SU-DHL-6 (cell line): ENCODE measurements at regions not wholly inside any gene's neighbourhood (a gene's known extent, or its start where the extent isn't known, plus 50 kb on each side); places are given as distances from the start of the nearest gene placed in this dataset.

Experiments
- EZH2phosphoT487 ChIP-seq: fragments of 200-600 bp; sonication (generic), shearing (Covaris generic); conservative IDR thresholded peaks from 2 replicates; pipeline ENCODE4 v1.6.1; 2018; ENCODE audit warnings: mild to moderate bottlenecking, antibody characterized with exemption, low read length, moderate library complexity, mixed read lengths
- TF ChIP-seq, protein P1 (sequence below): fragments of 200-600 bp; sonication (generic); IDR thresholded peaks from one replicate; pipeline ENCODE4 v1.5.1; 2017; ENCODE audit warnings: antibody characterized with exemption, mild to moderate bottlenecking, low read length, moderate library complexity; ENCODE audit not compliant: insufficient read depth, poor library complexity, severe bottlenecking

DNA sequence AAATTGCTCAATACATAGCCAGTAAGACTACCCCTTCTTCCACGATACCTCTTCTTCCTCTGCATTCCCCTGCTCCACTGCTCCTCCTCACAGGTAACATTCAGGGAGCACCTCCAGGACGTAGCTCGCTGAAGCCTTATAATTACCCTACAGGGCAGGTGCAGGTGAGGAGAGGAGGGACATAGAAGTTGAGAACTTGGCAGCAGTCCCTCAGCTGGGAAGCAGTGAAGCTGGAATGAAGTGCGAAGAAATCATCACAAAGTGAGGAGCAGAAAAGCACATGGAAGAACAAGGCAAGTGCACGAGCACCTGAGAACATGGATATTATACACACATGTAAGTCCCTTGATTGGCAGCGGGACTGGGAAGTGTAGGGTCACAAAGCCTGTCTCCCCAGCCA lies 118.2 kb downstream of the HSD17B3 start:
- TF ChIP-seq, protein P1, sequence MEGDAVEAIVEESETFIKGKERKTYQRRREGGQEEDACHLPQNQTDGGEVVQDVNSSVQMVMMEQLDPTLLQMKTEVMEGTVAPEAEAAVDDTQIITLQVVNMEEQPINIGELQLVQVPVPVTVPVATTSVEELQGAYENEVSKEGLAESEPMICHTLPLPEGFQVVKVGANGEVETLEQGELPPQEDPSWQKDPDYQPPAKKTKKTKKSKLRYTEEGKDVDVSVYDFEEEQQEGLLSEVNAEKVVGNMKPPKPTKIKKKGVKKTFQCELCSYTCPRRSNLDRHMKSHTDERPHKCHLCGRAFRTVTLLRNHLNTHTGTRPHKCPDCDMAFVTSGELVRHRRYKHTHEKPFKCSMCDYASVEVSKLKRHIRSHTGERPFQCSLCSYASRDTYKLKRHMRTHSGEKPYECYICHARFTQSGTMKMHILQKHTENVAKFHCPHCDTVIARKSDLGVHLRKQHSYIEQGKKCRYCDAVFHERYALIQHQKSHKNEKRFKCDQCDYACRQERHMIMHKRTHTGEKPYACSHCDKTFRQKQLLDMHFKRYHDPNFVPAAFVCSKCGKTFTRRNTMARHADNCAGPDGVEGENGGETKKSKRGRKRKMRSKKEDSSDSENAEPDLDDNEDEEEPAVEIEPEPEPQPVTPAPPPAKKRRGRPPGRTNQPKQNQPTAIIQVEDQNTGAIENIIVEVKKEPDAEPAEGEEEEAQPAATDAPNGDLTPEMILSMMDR: no peak
- TF ChIP-seq EZH2phosphoT487: no peak
